BLaER1 treated with 17β-estradiol and CSF1 and Interleukin-3, amounts not matched to agents 10 nM and 100 nM (cell line): ENCODE measurements at regions not wholly inside any gene's neighbourhood (a gene's known extent, or its start where the extent isn't known, plus 50 kb on each side); places are given as distances from the start of the nearest gene placed in this dataset.

Experiments used
- H3K27ac ChIP-seq, 11 experiments: shearing (Covaris generic); formaldehyde crosslinking; 2 replicates each; pipeline ENCODE4 v1.8.1; 2022
- H3K27me3 ChIP-seq, 11 experiments: shearing (Covaris generic); formaldehyde crosslinking; 2 replicates each; pipeline ENCODE4 v1.8.1; 2022
- H3K36me3 ChIP-seq, 11 experiments: shearing (Covaris generic); formaldehyde crosslinking; 2 replicates each; pipeline ENCODE4 v1.8.1; 2022
- H3K4me1 ChIP-seq, 10 experiments: shearing (Covaris generic); formaldehyde crosslinking; 2 replicates each; pipeline ENCODE4 v1.8.1; 2022
- H3K4me2 ChIP-seq, 11 experiments: shearing (Covaris generic); formaldehyde crosslinking; 2 replicates each; pipeline ENCODE4 v1.8.1; 2022
- H3K4me3 ChIP-seq, 10 experiments: shearing (Covaris generic); formaldehyde crosslinking; 2 replicates each; pipeline ENCODE4 v1.8.1; 2022
- H3K9ac ChIP-seq, 11 experiments: shearing (Covaris generic); formaldehyde crosslinking; 2 replicates each; pipeline ENCODE4 v1.8.1; 2022
- H3K9me3 ChIP-seq, 11 experiments: shearing (Covaris generic); formaldehyde crosslinking; replicated peaks in 1 of 11; 2 replicates each; pipeline ENCODE4 v1.8.1; 2022
- H4K20me1 ChIP-seq, 11 experiments: shearing (Covaris generic); formaldehyde crosslinking; 2 replicates each; pipeline ENCODE4 v1.8.1; 2022
- Cebpa-rat ChIP-seq, 11 experiments: shearing (Covaris generic); IDR thresholded peaks; 2 replicates each; pipeline ENCODE4 v1.8.1; 2022

DNA sequence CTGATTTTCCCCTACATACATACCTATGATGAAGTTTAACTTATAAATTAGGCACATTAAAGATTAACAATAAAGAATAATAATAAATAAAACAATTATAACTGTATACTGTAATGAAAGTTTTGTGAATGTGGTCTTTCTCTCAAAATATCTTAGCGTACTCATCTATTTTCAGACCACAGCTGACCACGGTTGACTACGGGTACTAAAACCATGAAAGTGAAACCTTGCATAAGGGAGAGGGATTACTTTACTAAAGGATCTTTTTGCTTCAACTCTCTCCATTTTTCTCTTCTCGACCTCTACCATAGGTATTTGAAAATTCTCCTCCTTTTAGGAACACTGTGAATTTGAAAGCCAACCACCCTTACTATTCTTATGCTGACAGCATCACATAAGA, 475.5 kb downstream of the CETN3 start:
- no peak for TF ChIP-seq Cebpa-rat (IDR thresholded peaks at IDR 0.05)
- no peaks in the 10 kb centered on the region for H3K27me3 ChIP-seq
- H3K4me1 ChIP-seq, result peaks cover 0 to 10% (median 0%) of the 10 kb centered on the region in 10 experiments; a peak in 8 of 20 replicates
- no peak overlapping the region for H3K4me3 ChIP-seq
- no peak overlapping the region for H3K9ac ChIP-seq
- H3K4me2 ChIP-seq, result no peak overlapping the region
- H4K20me1 ChIP-seq, result no peaks in the 10 kb centered on the region
- no peaks in the 10 kb centered on the region for H3K9me3 ChIP-seq
- H3K36me3 ChIP-seq, result no peaks in the 10 kb centered on the region
- no peak overlapping the region for H3K27ac ChIP-seq

DNA sequence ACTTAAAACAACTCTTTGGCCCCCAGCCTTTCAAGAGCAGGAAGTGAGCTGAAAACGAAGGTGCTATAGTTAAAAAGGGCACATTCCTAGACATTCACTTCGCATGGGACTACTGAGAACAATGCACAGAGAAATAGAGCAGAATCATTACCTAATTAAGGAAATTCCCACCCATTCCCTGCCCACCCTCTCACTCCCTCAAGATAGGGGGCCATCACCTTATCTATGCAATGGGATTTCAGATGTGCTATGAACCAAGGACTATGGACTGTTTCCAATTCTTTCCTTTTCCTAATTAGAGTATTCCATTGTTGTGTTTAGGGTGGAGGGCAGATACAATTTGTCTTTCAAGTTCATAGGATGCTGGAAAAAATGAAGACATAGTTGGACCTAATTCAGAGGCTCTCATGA, 476.8 kb downstream of the CETN3 start:
- Histone ChIP-seq H3K9ac (no peak overlapping the region), H3K27ac (no peak overlapping the region)

DNA sequence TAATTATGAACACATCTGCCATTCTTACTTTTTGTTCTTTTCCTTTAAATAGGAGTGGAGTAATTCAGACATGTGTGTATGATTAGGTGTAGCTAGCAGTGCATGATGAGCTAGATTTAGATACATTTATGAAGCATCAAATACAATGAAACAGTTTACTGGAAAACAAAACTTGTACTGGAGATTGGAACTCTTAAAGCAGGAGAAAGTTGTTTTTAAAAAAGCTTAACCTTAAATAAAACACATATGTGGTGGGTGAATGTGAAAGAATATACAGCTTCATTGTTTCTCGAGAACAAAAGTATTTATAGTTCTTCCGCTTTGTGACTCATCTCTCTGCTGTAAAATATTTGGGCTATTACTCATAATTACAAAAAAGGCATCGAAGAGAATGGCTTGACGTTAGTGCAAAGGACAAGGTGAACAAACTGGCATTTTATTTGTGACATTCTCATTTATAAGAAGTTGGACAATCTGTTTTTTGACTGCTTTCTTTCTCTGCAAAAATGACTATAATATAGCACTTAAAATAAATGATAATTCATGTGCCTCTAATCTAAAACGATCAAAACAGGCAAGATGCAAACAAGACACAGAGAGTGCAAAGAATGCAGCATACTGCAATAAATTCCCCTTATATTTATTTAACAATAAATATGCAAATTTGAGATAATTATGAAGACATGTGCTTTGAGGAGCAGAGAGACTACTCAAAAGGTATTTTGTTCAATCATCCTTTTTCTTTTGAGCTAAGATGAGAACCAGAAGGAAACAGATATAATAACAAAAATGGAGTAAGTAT, 478.8 kb downstream of the CETN3 start:
- H3K9me3 ChIP-seq, result no peaks in the 10 kb centered on the region
- no peaks in the 10 kb centered on the region for H3K36me3 ChIP-seq
- H3K27ac ChIP-seq, result no peak overlapping the region
- no peaks in the 10 kb centered on the region for H4K20me1 ChIP-seq
- no peaks in the 10 kb centered on the region for H3K27me3 ChIP-seq
- H3K9ac ChIP-seq, result no peak overlapping the region
- TF ChIP-seq Cebpa-rat (IDR thresholded peaks at IDR 0.05), result no peak
- H3K4me2 ChIP-seq, result peak overlapping the region in 3 of 11 experiments; percentile 11 to 36 (median 27); a peak in 3 of 22 replicates
- no peak overlapping the region for H3K4me3 ChIP-seq
- H3K4me1 ChIP-seq, result peaks cover 0 to 10% (median 0%) of the 10 kb centered on the region in 10 experiments; a peak in 8 of 20 replicates

More for the DNA sequence above, 476.8 kb downstream of the CETN3 start:
- Histone ChIP-seq H3K4me1 (peaks cover 0 to 10% (median 0%) of the 10 kb centered on the region in 10 experiments; a peak in 8 of 20 replicates), H3K9me3 (no peaks in the 10 kb centered on the region), H4K20me1 (no peaks in the 10 kb centered on the region), H3K36me3 (no peaks in the 10 kb centered on the region), H3K27me3 (no peaks in the 10 kb centered on the region), H3K4me2 (no peak overlapping the region), H3K4me3 (no peak overlapping the region)
- no peak for TF ChIP-seq Cebpa-rat (IDR thresholded peaks at IDR 0.05)

DNA sequence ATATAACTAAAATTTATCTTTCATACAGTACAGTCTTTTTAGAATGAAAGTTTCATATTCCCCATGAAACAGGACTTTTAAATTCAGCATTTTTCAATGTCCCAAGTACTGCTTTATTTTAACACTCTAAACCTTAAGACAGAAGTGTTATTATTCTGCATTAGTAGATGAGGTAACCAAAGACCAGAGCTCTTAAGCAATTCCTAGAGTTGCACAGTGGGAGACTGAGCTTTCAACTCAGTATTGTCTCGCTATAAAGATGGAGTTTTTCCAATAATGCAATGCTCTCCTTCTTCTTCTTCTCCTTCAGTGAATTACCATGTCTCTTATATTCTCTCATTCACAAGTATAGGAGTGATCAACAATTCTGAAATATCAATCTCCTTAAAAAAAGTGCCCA, 479.7 kb downstream of the CETN3 start:
- TF ChIP-seq Cebpa-rat (IDR thresholded peaks at IDR 0.05), result no peak
- Histone ChIP-seq H3K27ac (no peak overlapping the region), H4K20me1 (no peaks in the 10 kb centered on the region), H3K4me3 (no peak overlapping the region), H3K4me2 (no peak overlapping the region), H3K4me1 (peaks cover 0 to 10% (median 0%) of the 10 kb centered on the region in 10 experiments; a peak in 8 of 20 replicates), H3K9me3 (no peaks in the 10 kb centered on the region), H3K36me3 (no peaks in the 10 kb centered on the region), H3K9ac (no peak overlapping the region), H3K27me3 (no peaks in the 10 kb centered on the region)

DNA sequence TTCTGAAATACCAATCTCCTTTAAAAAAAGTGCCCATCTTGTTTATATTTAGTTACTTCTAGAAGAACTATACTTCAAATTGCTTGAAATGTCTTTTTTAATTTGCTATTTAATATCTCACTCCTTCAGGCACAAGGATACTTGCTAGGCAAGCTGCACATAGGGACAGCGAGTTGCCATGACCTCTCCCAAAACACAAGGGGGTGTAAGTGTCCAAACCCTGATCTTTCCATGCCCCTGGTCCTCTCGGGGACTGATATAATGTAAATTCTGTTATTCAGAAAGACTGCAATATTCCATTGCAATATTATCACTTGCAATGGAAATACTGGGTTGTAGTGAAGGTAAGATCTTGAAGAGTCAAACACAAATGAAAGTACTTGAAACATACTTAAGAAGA, 480.4 kb downstream of the CETN3 start:
- H3K4me2 ChIP-seq, result no peak overlapping the region
- no peaks in the 10 kb centered on the region for H3K9me3 ChIP-seq
- H3K9ac ChIP-seq, result no peak overlapping the region
- H4K20me1 ChIP-seq, result no peaks in the 10 kb centered on the region
- no peak overlapping the region for H3K27ac ChIP-seq
- no peak for TF ChIP-seq Cebpa-rat (IDR thresholded peaks at IDR 0.05)
- H3K4me1 ChIP-seq, result peaks cover 0 to 10% (median 0%) of the 10 kb centered on the region in 10 experiments; a peak in 8 of 20 replicates
- H3K27me3 ChIP-seq, result no peaks in the 10 kb centered on the region
- no peaks in the 10 kb centered on the region for H3K36me3 ChIP-seq
- no peak overlapping the region for H3K4me3 ChIP-seq

DNA sequence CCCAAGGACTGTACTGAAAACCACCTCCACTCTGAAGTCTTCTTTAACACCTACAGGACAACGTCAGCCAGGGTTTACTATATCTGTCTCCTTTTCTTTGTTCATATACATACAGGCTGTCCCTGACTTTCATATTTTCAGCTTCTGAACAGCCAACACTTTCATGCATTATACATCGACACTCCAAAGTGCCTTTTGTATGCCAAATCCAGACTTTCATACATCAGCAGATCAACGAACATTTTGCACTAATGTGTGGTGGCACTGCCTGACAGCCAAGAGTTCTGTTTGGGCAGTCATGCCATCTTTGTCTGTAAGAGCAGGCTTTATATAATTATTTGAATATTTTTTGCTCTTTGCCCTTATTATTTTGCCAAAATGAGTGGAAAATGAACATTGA, 487.4 kb downstream of the CETN3 start:
- Histone ChIP-seq H3K27me3 (no peaks in the 10 kb centered on the region), H3K36me3 (no peaks in the 10 kb centered on the region), H3K27ac (no peak overlapping the region), H3K4me2 (no peak overlapping the region), H4K20me1 (no peaks in the 10 kb centered on the region), H3K4me1 (no peaks in the 10 kb centered on the region), H3K4me3 (no peak overlapping the region), H3K9me3 (no peaks in the 10 kb centered on the region; a peak in 1 of 22 replicates), H3K9ac (no peak overlapping the region)
- TF ChIP-seq Cebpa-rat (IDR thresholded peaks at IDR 0.05), result no peak

DNA sequence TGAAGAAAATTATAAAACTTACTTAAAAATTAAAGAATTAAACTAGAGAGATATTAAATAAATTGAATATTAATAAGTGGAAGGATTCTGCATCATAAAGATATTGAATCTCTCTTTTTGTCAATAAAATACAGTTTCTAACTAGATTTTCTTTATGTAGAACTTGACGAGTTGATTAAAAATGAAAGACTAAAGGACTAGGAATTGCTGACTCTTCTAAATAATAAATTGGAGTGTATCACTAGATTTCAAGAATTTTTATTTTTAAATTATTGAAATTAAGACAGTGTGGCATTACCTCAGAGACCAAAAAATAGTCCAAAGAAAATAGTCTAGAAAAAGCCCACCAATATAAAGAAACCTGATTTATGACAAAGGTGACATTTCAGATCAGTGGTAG, 492.4 kb downstream of the CETN3 start:
- Histone ChIP-seq H3K27me3 (no peaks in the 10 kb centered on the region), H3K9ac (no peak overlapping the region), H3K4me3 (no peak overlapping the region), H3K27ac (no peak overlapping the region), H3K4me2 (no peak overlapping the region), H4K20me1 (no peaks in the 10 kb centered on the region), H3K36me3 (no peaks in the 10 kb centered on the region), H3K9me3 (no peaks in the 10 kb centered on the region; a peak in 1 of 22 replicates), H3K4me1 (no peaks in the 10 kb centered on the region)
- TF ChIP-seq Cebpa-rat (IDR thresholded peaks at IDR 0.05), result no peak

DNA sequence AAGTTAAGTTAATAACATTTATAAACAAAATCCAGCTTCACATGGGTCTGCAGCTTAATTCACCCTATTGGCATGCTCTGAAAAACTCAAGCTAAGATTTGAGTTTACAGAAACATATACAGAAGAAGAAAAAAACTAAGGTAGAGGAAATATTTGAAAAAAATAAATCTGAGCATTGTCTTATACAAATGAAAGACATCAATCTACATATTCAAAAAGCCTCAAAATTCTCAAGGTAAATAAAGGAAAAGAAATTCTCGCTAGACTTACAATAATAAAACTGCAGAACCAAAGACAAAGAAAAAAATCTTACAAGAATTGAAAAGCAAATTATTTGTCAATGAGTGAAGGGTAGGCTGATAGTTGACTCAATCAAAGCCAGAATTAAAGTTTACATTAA, 493.4 kb downstream of the CETN3 start:
- Histone ChIP-seq H3K4me3 (no peak overlapping the region), H3K9me3 (no peaks in the 10 kb centered on the region; a peak in 1 of 22 replicates), H3K36me3 (no peaks in the 10 kb centered on the region), H3K4me2 (no peak overlapping the region), H3K9ac (no peak overlapping the region), H4K20me1 (no peaks in the 10 kb centered on the region), H3K4me1 (no peaks in the 10 kb centered on the region), H3K27ac (no peak overlapping the region), H3K27me3 (no peaks in the 10 kb centered on the region)
- no peak for TF ChIP-seq Cebpa-rat (IDR thresholded peaks at IDR 0.05)

DNA sequence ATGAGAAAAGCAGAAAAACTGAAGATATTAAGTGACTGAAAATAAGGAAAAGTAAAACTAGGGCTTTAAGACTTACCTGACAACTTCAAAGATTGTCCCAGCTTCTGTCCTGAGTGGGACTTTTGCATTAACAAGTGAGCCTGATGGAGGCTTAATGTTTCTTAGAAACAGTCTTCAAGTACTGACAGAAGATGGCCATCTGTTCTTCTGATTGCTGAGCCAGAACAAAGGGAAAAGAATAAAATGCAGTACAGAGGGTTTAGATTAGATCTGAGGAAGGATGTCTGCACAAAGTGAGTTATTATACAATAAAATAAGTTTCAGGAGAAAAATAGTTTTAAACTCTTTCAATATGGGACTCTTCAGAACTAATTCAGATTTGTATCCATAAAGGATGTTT, 500.7 kb downstream of the CETN3 start:
- no peak for TF ChIP-seq Cebpa-rat (IDR thresholded peaks at IDR 0.05)
- no peak overlapping the region for H3K27ac ChIP-seq
- H3K4me2 ChIP-seq, result no peak overlapping the region
- H3K36me3 ChIP-seq, result no peaks in the 10 kb centered on the region
- H3K9ac ChIP-seq, result no peak overlapping the region
- no peaks in the 10 kb centered on the region for H4K20me1 ChIP-seq
- H3K4me3 ChIP-seq, result no peak overlapping the region
- H3K9me3 ChIP-seq, result no peaks in the 10 kb centered on the region
- H3K27me3 ChIP-seq, result no peaks in the 10 kb centered on the region
- no peaks in the 10 kb centered on the region for H3K4me1 ChIP-seq

DNA sequence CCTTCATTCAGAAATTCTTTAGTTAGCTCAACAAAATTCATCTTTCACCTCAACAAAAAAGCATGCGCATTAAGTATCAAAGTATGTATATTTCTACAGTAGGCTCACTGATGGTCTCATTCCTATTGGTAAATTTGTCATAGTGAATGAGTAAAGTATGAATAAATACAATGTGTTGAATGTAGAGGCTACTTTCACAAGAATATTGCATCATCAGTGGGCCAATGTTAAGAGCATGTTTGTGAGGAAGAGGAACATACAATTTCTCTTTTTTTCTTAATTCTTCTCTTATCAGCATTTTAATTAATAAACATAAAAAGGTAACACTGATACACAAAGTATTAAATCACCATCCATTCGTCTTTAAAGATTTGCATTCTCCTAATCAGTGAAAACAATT, 505.1 kb downstream of the CETN3 start:
- no peaks in the 10 kb centered on the region for H4K20me1 ChIP-seq
- H3K9ac ChIP-seq, result no peak overlapping the region
- no peaks in the 10 kb centered on the region for H3K9me3 ChIP-seq
- H3K27ac ChIP-seq, result no peak overlapping the region
- no peak overlapping the region for H3K4me2 ChIP-seq
- TF ChIP-seq Cebpa-rat (IDR thresholded peaks at IDR 0.05), result 0 out of 22 replicates have a peak, but pooled peaks of 1 of the 11 experiments have one; percentile 21
- H3K4me1 ChIP-seq, result no peaks in the 10 kb centered on the region
- no peak overlapping the region for H3K4me3 ChIP-seq
- H3K27me3 ChIP-seq, result no peaks in the 10 kb centered on the region
- H3K36me3 ChIP-seq, result no peaks in the 10 kb centered on the region
